OCI-LY7 (cell line): ENCODE measurements at regions not wholly inside any gene's neighbourhood (a gene's known extent, or its start where the extent isn't known, plus 50 kb on each side); places are given as distances from the start of the nearest gene placed in this dataset.

Experiments
- EZH2phosphoT487 ChIP-seq: fragments of 200-600 bp; sonication (generic); IDR thresholded peaks from 2 replicates; pipeline ENCODE4 v1.6.1; 2018; ENCODE audit warnings: low read depth, borderline replicate concordance, mild to moderate bottlenecking, mixed run types, antibody characterized with exemption, low read length, moderate library complexity, mixed read lengths
- TF ChIP-seq, protein P1 (sequence below): fragments of 200-600 bp; sonication (generic); conservative IDR thresholded peaks from 2 replicates; pipeline ENCODE4 v1.5.1; 2014; ENCODE audit warnings: mild to moderate bottlenecking, antibody characterized with exemption, low read length, moderate library complexity, mixed read lengths

DNA sequence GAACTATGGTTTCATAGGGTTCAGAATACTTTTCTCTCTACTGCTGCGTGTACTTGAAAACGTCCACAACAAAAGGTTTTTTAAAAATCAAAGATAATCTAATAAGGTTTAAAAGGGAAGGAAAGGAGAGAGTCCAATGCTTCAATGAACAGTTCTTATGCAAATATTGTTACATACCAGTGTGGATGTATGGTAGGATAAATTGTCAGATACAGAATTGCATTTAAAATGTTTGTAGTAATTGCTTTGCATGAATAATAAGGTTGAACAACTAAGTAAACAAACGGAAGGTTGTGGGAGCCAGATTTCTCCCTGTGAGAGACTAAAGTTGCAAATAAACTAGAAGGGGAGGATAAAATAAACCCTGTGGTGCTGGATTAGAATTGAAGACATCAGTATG, 53.8 kb upstream of the RBBP8 start:
- TF ChIP-seq EZH2phosphoT487: no peak
- TF ChIP-seq, protein P1, sequence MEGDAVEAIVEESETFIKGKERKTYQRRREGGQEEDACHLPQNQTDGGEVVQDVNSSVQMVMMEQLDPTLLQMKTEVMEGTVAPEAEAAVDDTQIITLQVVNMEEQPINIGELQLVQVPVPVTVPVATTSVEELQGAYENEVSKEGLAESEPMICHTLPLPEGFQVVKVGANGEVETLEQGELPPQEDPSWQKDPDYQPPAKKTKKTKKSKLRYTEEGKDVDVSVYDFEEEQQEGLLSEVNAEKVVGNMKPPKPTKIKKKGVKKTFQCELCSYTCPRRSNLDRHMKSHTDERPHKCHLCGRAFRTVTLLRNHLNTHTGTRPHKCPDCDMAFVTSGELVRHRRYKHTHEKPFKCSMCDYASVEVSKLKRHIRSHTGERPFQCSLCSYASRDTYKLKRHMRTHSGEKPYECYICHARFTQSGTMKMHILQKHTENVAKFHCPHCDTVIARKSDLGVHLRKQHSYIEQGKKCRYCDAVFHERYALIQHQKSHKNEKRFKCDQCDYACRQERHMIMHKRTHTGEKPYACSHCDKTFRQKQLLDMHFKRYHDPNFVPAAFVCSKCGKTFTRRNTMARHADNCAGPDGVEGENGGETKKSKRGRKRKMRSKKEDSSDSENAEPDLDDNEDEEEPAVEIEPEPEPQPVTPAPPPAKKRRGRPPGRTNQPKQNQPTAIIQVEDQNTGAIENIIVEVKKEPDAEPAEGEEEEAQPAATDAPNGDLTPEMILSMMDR: no peak
